A549 (cell line): ENCODE measurements at regions not wholly inside any gene's neighbourhood (a gene's known extent, or its start where the extent isn't known, plus 50 kb on each side); places are given as distances from the start of the nearest gene placed in this dataset.
"Not testable (repeated sequence)": the region's sequence is repeated elsewhere in the genome, so short reads cannot be mapped to it uniquely, and the experiment has no call there.

Source experiments
- ATAC-seq, 2 experiments: fragments of 200-7000 bp in 1 of 2; fragments of >200 bp in 1 of 2; cut with Nextera tagmentation in 1 of 2; cut with Tn5 transposase in 1 of 2; 3 replicates each; pipeline versions ENCODE4 v1.8.0 to v1.9.1; 2018 to 2020; ENCODE audit warnings: mild to moderate bottlenecking in 1 of 2, moderate library complexity in 1 of 2
- CTCF ChIA-PET: fragments of 300-600 bp; sonication (Branson Sonifier 250); formaldehyde crosslinking; extraction: SDS; loops from one replicate; lab custom pipeline; 2021; ENCODE audit warnings: antibody characterized with exemption, inconsistent platforms; lab: Yijun Ruan, JAX
- POLR2A ChIA-PET: fragments of 350-600 bp; formaldehyde crosslinking; extraction: SDS; loops from one replicate; lab custom pipeline; 2021; ENCODE audit warnings: antibody characterized with exemption, inconsistent platforms; lab: Yijun Ruan, JAX
- DNase-seq, 2 experiments: peaks; one replicate each; pipeline versions ENCODE4 v3.0.0 to v3.0.0-alpha.2; 2011 to 2016; ENCODE audit warnings: low read depth in 1 of 2, low spot score in 1 of 2
- FAIRE-seq: peaks from 2 replicates; lab custom pipeline; 2011; peaks lifted over from hg19 to GRCh38; lab: Jason Lieb, UNC
- H3K27ac ChIP-seq, 2 experiments: fragments of >200 bp; sonication (Bioruptor Twin); formaldehyde crosslinking; 3 replicates each; pipeline ENCODE4 v1.5.1; 2016 to 2017
- H3K4me1 ChIP-seq: fragments of >200 bp; sonication (Bioruptor Twin); formaldehyde crosslinking; 3 replicates; pipeline ENCODE4 v1.6.1; 2016
- H3K4me2 ChIP-seq: fragments of >200 bp; sonication (Bioruptor Twin); formaldehyde crosslinking; 3 replicates; pipeline ENCODE4 v1.6.1; 2016
- H3K4me3 ChIP-seq: fragments of >200 bp; sonication (Bioruptor Twin); formaldehyde crosslinking; 3 replicates; pipeline ENCODE4 v1.5.1; 2016
- H3K9me3 ChIP-seq: fragments of >200 bp; sonication (Bioruptor Twin); formaldehyde crosslinking; 3 replicates; pipeline ENCODE4 v1.6.1; 2016
- BHLHE40 ChIP-seq: IDR thresholded peaks from 2 replicates; pipeline ENCODE4 v1.6.1; 2012; ENCODE audit warnings: low read depth, low read length, inconsistent platforms
- CEBPB ChIP-seq, 2 experiments: fragments of >200 bp in 1 of 2; sonication (Bioruptor Twin) in 1 of 2; formaldehyde crosslinking in 1 of 2; IDR thresholded peaks; 2 replicates each; pipeline ENCODE4 v1.6.1; 2012 to 2016
- CHD2 ChIP-seq: fragments of 150-350 bp; IDR thresholded peaks from 2 replicates; pipeline ENCODE4 v1.6.1; 2014; ENCODE audit warnings: low read length; ENCODE audit not compliant: partially characterized antibody
- CHD4 ChIP-seq: fragments of 200-600 bp; sonication (generic); IDR thresholded peaks from 2 replicates; pipeline ENCODE4 v1.6.1; 2016; ENCODE audit warnings: antibody characterized with exemption, mild to moderate bottlenecking, borderline replicate concordance
- GATA3 ChIP-seq: IDR thresholded peaks from 2 replicates; pipeline ENCODE4 v1.6.1; 2012; ENCODE audit warnings: borderline replicate concordance
- HOXB13 ChIP-seq: fragments of 250-450 bp; sonication (Bioruptor Pico); IDR thresholded peaks from 2 replicates; pipeline ENCODE4 v1.5.0; 2020; ENCODE audit warnings: low read depth, mild to moderate bottlenecking, moderate library complexity
- HOXB5 ChIP-seq: fragments of 250-450 bp; sonication (Bioruptor Pico); IDR thresholded peaks from 2 replicates; pipeline ENCODE4 v1.5.0; 2020; ENCODE audit warnings: mild to moderate bottlenecking, moderate library complexity
- KDM1A ChIP-seq: fragments of 200-600 bp; sonication (generic); IDR thresholded peaks from 2 replicates; pipeline ENCODE4 v1.6.1; 2016; ENCODE audit warnings: low read depth, mild to moderate bottlenecking
- MAFK ChIP-seq: fragments of 450-650 bp; IDR thresholded peaks from 2 replicates; pipeline ENCODE4 v1.6.1; 2014; ENCODE audit not compliant: partially characterized antibody
- POLR2AphosphoS2 ChIP-seq: conservative IDR thresholded peaks from 2 replicates; pipeline ENCODE4 v1.6.1; 2012; ENCODE audit warnings: low read length, improper control_type of control experiment, inconsistent platforms
- RNF2 ChIP-seq: fragments of 200-600 bp; sonication (generic); IDR thresholded peaks from 2 replicates; pipeline ENCODE4 v1.6.1; 2016; ENCODE audit warnings: low read depth, mild to moderate bottlenecking, antibody characterized with exemption, moderate library complexity, borderline replicate concordance
- SREBF2 ChIP-seq: fragments of 450-650 bp; IDR thresholded peaks from 2 replicates; pipeline ENCODE4 v1.6.1; 2014; ENCODE audit warnings: mild to moderate bottlenecking, moderate library complexity
- WGBS: methylation state at CpG from one replicate; pipeline ENCODE4 v1.1.6; 2017; ENCODE audit errors: missing lambda C conversion rate; 5-methylcytosine and 5-hydroxymethylcytosine counted together
- TF ChIP-seq, protein P1 (sequence below): fragments of >200 bp; sonication (Bioruptor Twin); formaldehyde crosslinking; IDR thresholded peaks from 2 replicates; pipeline ENCODE4 v1.6.1; 2016
- TF ChIP-seq, protein P2 (sequence below): fragments of 250-450 bp; sonication (Bioruptor Pico); IDR thresholded peaks from 2 replicates; pipeline ENCODE4 v1.5.0; 2021; ENCODE audit warnings: mild to moderate bottlenecking, moderate library complexity, borderline replicate concordance
- TF ChIP-seq, protein P3 (sequence below): fragments of 200-600 bp; sonication (generic); IDR thresholded peaks from 2 replicates; pipeline ENCODE4 v1.6.1; 2016; ENCODE audit warnings: antibody characterized with exemption, mild to moderate bottlenecking, moderate library complexity

DNA sequence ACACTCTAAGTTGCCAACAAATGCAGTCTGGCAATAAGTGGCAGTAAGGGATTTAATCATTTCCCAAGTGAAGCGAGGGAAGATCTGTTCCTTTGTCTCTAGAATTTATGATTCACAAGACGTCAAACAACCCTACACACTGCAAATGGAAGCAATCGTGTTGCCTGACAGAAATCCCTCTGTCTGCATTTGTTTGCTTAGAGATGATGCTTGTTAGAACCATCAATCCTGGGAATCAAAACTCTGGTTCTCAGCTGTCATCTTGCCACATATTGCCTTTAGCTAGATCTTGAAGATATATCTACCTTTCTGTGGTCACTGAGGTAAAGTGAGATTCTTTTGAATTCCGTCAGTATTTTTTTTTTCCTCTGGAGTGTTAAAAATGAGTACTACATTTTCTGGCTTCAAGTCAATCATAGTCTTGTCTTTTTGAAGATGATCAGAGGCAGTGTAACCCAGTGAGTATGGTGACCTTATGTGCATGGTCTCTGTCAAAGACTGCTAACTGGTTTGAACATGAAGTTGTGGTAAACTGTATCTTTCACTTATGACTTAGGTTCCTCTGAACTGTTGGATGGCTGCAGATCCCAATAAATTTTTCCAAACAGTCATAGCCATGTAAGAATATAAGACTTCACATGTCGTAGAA is 106.4 kb upstream of the STARD4 start:
- Histone ChIP-seq H3K27ac (no peak overlapping the region), H3K4me1 (no peaks in the 10 kb centered on the region), H3K4me2 (no peak overlapping the region), H3K4me3 (no peak overlapping the region), H3K9me3 (no peaks in the 10 kb centered on the region)
- TF ChIP-seq, protein P1, sequence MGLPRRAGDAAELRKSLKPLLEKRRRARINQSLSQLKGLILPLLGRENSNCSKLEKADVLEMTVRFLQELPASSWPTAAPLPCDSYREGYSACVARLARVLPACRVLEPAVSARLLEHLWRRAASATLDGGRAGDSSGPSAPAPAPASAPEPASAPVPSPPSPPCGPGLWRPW, result no peak
- TF ChIP-seq CHD4 (no peak), RNF2 (no peak), POLR2AphosphoS2 (no peak), KDM1A (no peak), CHD2 (no peak), HOXB5 (CRISPR knock-in tag) (no peak), HOXB13 (CRISPR knock-in tag) (no peak), BHLHE40 (no peak), SREBF2 (no peak), GATA3 (no peak), MAFK (no peak)
- TF ChIP-seq, protein P2, sequence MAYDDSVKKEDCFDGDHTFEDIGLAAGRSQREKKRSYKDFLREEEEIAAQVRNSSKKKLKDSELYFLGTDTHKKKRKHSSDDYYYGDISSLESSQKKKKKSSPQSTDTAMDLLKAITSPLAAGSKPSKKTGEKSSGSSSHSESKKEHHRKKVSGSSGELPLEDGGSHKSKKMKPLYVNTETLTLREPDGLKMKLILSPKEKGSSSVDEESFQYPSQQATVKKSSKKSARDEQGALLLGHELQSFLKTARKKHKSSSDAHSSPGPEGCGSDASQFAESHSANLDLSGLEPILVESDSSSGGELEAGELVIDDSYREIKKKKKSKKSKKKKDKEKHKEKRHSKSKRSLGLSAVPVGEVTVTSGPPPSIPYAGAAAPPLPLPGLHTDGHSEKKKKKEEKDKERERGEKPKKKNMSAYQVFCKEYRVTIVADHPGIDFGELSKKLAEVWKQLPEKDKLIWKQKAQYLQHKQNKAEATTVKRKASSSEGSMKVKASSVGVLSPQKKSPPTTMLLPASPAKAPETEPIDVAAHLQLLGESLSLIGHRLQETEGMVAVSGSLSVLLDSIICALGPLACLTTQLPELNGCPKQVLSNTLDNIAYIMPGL (CRISPR knock-in tag), result no peak
- FAIRE-seq (no peak), ATAC-seq (no peak), DNase-seq (peak in 1 of 2 experiments; percentile 11)
- ChIA-PET POLR2A (interaction anchor here (0.7 kb wide), 1 partner anchor 9 kb away, joined by 3 read pairs; no protein-coding TSS in a partner anchor), CTCF (no interaction called here)
- WGBS, result 24% methylated on average over 5 of the region's 5 CpGs

DNA sequence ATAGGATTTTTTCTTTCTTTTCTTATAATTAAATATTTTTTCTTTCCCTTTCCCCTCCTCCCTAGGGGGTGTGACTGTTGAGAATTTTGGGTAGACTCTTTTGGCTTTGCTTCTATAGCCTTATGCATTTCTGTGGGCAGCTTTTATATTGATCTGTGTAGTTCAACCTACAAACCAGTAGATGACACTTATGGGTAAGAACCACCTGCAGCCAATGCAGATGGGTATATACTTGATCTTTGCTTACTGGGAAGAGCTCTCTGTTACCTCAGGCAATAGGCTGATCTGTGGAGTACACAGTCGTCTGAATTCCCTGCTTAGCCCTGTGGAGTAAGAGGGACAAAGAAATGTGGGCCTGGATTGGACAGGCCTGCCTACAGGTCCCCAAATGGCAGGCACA is 102.7 kb upstream of the STARD4 start:
- ATAC-seq, result no peak
- H3K9me3 ChIP-seq, result no peaks in the 10 kb centered on the region
- DNase-seq, result no peak
- 33% methylated on average over 1 of the region's 1 CpG for WGBS
- POLR2A ChIA-PET, result no interaction called here
- H3K4me1 ChIP-seq, result no peaks in the 10 kb centered on the region
- no peak overlapping the region for H3K4me2 ChIP-seq
- TF ChIP-seq MAFK, result no peak
- CTCF ChIA-PET, result interaction anchor here (1.6 kb wide), 1 partner anchor 17 kb away, joined by 4 read pairs; no protein-coding TSS in a partner anchor
- no peak overlapping the region for H3K27ac ChIP-seq
- H3K4me3 ChIP-seq, result no peak overlapping the region
- FAIRE-seq, result no peak

DNA sequence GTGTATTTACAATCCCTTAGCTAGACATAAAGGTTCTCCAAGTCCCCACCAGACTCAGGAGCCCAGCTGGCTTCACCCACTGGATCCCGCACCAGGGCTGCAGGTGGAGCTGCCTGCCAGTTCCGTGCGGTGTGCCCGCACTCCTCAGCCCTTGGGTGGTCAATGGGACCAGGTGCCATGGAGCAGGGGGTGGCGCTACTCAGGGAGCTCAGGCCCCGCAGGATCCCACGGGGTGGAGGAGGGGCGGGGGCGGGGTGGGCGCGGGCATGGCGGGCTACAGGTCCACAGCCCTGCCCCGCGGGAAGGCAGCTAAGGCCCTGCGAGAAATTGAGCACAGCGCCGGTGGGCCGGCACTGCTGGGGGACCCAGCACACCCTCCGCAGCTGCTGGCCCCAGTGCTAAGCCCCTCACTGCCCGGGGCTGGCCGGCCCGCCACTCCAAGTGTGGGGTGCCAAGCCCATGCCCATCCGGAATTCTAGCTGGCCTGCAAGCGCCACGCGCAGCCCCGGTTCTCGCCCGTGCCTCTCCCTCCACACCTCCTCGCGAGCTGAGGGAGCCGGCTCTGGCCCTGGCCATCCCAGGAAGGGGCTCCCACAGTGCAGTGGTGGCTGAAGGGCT is 99.8 kb upstream of the STARD4 start:
- H3K4me1 ChIP-seq, ATAC-seq, FAIRE-seq, POLR2A ChIA-PET, H3K27ac ChIP-seq, H3K4me3 ChIP-seq, DNase-seq, H3K4me2 ChIP-seq, H3K9me3 ChIP-seq: not testable (repeated sequence)
- WGBS, result 84% methylated on average over 17 of the region's 32 CpGs
- CTCF ChIA-PET, result interaction anchor here (0.6 kb wide), 1 partner anchor 125 kb away, joined by 3 read pairs; no protein-coding TSS in a partner anchor

DNA sequence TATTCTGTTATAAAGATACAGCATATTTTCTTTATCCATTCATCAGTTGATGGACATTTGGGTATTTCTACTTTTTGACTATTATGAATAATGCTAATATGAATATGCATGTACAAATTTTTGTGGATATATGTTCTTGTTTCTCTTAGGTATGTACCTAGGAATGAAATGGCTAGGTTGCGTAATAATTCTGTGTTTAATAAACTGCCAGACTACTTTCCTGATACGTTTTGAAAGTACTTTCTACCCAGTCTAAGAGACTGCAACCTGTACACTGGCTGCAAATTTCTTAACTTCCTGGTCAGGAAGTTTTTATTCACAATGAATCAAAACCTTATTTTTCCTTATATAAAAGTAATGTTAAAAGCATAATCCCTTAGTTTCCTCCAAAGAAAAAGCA is 93.9 kb upstream of the STARD4 start:
- H3K4me3 ChIP-seq, result no peak overlapping the region
- H3K4me2 ChIP-seq, result no peak overlapping the region
- TF ChIP-seq CEBPB (IDR thresholded peaks at IDR 0.05), result peak in 1 of 2 experiments; percentile 52; a peak in 2 of 4 replicates
- TF ChIP-seq, protein P3, sequence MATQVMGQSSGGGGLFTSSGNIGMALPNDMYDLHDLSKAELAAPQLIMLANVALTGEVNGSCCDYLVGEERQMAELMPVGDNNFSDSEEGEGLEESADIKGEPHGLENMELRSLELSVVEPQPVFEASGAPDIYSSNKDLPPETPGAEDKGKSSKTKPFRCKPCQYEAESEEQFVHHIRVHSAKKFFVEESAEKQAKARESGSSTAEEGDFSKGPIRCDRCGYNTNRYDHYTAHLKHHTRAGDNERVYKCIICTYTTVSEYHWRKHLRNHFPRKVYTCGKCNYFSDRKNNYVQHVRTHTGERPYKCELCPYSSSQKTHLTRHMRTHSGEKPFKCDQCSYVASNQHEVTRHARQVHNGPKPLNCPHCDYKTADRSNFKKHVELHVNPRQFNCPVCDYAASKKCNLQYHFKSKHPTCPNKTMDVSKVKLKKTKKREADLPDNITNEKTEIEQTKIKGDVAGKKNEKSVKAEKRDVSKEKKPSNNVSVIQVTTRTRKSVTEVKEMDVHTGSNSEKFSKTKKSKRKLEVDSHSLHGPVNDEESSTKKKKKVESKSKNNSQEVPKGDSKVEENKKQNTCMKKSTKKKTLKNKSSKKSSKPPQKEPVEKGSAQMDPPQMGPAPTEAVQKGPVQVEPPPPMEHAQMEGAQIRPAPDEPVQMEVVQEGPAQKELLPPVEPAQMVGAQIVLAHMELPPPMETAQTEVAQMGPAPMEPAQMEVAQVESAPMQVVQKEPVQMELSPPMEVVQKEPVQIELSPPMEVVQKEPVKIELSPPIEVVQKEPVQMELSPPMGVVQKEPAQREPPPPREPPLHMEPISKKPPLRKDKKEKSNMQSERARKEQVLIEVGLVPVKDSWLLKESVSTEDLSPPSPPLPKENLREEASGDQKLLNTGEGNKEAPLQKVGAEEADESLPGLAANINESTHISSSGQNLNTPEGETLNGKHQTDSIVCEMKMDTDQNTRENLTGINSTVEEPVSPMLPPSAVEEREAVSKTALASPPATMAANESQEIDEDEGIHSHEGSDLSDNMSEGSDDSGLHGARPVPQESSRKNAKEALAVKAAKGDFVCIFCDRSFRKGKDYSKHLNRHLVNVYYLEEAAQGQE, result no peak
- no peak overlapping the region for H3K27ac ChIP-seq
- ATAC-seq (no peak), DNase-seq (no peak), FAIRE-seq (no peak)
- POLR2A ChIA-PET, result no interaction called here
- H3K4me1 ChIP-seq, result no peaks in the 10 kb centered on the region
- CTCF ChIA-PET, result interaction anchor here (1.5 kb wide), 1 partner anchor 10 kb away, joined by 3 read pairs; no protein-coding TSS in a partner anchor
- no peaks in the 10 kb centered on the region for H3K9me3 ChIP-seq
- WGBS, result 47% methylated on average over 2 of the region's 2 CpGs
